ENCODE measurements at regions not wholly inside any gene's neighbourhood (a gene's known extent, or its start where the extent isn't known, plus 50 kb on each side); places are given as distances from the start of the nearest gene placed in this dataset.
"Not testable (repeated sequence)": the region's sequence is repeated elsewhere in the genome, so short reads cannot be mapped to it uniquely, and the experiment has no call there.

GRCh38 chr13:91045351-91046034 lies 302.0 kb upstream of the MIR17HG start:
- peak; percentile 50 for DNase-seq

GRCh38 chr13:91046715-91047327 lies 300.7 kb upstream of the MIR17HG start:
- no peak for DNase-seq

GRCh38 chr13:91050970-91051369 lies 296.5 kb upstream of the MIR17HG start:
- DNase-seq = no peak

GRCh38 chr13:91052876-91053275 lies 294.6 kb upstream of the MIR17HG start:
- no peak for DNase-seq

DNA sequence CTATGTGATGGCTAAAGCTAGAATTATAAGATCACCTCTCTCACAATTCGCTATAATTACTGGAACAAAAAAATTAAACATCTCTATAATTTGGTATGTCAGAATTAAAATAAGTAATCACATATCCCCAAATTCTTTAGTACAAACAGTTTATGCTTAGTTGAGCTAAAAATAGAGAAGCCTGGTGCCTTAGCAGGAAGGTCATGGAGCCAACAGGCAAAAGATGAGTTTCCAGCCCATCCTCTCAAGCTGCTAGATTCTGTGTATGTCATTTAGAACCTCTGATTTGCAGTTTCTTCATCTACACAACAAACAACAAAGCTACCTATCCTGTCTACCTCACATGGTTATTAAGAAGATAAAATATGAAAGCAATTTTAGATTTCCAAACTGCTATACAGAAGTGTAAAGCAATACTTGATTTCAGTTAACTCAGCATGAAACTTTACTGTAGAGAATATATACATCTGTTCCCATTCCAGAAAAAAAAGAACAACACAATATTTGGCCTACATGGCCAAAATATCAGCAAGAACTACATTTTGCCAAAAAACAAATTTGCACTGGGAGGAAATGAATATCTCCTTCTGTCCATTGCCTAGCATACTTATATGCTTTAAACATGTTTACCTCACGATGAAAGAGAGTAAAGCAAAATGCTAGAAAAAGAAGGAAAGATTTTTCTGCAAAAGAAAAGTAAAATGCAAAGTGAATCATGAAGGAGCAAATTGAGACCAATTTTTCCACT lies 294.0 kb upstream of the MIR17HG start:
- no peak for DNase-seq

DNA sequence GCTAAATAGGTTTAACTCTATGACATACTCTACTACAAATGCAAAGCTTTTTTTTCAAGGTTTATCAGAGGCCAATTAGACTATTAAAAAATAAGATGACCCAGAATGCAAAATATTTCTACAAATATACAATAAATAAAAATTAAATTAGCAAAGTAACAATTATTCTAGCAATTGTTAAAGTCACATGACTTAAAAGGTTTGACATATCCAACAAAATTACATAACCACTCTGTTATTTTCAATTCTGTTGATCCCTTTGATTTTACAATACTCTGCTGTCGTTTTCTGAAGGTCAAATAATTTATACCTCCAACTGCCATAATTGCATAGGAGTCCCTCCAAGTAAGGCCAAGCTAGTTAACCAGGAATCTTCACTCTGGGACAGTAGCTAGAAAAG lies 292.6 kb upstream of the MIR17HG start:
- no peak for DNase-seq

DNA sequence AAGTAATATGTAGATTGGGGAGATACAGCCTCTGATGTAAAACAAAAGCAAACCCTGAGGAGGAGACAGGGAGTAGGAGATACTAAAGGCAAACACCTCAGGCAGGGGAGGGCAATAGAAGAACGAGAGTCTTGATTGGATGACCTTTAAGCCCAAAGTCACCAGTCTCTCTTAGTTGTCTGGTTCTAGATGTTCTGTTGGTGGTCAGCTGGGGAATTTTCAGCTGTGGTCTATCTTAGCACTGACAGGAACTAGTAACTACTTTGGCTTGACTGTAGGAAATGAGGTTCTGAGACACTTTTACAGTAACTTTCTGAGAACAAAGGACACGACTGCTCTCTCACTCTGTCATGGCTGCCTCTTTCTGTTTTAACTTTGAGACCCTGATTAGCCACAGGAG lies 290.7 kb upstream of the MIR17HG start:
- no peak for DNase-seq

DNA sequence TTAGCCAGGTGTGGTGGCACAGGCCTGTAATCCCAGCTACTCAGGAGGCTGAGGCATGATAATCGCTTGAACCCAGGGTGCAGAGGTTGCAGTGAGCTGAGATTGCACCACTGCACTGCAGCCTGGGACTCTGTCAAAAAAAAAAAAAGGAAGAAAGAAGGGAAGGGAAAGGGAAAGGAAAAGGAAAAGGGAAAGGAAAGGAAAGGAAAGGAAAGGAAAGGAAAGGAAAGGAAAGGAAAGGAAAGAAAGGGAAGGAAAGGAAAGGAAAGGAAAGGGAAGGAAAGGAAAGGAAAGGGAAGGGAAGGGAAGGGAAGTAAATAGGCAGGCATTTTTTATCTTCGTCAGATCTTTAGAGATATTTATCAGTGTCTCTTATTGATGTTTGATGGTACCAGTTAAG lies 290.0 kb upstream of the MIR17HG start:
- DNase-seq = not testable (repeated sequence)

DNA sequence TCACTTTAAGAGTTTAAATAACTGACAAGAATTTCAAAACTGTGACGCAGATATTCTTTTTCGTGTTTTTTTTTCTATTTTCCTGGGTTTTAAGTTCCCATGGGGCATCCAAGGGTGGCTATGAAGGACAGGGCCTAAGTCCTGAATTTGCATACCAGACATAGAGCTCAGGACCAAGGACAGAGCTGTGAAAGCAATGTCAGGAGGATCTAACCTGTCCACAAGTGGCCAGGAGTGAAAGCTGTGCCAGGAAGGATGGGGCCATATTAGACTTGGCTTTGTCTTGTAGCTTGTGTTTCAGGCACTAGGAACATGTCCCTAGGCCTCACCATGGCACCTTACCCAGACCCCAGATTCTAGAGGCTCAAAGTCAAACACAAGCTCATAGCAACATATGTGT lies 289.4 kb upstream of the MIR17HG start:
- peak; percentile 13 for DNase-seq

DNA sequence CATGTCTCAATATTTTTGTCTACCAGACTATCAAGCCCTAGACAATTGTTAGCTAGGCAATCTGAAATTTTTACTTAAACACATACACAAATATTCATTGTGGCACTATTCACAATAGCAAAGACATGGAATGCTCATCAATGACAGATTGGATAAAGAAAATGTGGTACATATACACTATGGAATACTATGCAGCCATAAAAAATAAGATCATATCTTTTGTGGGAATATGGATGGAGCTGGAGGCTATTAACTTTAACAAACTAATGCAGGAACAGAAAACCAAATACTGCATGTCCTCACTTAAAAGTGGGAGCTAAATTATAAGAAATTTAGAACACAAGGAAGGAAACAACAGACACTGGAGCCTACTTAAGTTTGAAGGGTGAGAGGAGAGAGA lies 288.6 kb upstream of the MIR17HG start:
- DNase-seq = no peak

DNA sequence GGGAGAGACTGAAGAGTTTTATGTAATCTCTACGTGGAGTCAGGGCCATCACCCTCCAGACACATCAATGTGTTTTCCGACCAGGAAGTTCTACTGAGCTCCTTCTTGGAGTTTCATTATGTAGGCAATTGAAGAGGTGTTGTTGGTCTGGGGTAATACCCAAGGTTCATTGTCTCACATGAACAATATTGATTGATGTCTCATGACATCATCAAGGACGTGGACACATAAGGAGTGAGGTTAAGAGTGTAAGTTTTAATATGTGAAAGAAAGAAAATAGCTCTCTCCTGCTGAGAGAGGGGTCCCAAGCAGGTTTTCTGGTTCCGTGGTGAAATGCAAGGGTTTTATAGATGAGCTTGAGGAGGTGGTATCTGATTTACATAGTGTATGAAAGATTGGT lies 280.7 kb upstream of the MIR17HG start:
- no peak for DNase-seq

DNA sequence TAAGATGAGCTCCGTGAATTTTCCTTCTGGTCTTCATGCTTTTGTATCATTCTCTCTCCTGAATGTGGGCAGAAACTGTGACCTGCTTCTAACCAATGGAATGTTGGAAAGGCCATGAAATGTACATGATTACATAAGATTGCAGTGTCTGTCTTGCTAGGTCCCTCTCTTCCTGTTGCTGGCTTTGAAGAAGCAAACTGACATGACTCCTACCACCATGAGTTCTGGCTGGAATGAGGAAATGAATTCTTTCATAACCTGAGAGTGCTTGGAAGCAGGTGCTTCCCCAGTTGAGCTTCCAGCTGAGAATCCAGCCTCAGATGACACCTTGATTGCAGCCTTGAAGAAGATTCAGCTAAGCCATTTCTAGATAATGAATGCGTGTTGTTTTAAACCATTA lies 275.0 kb upstream of the MIR17HG start:
- no peak for DNase-seq

GRCh38 chr13:91074091-91074490 lies 273.4 kb upstream of the MIR17HG start:
- peak; percentile 16 for DNase-seq

- DNase-seq = no peak
Measured at GRCh38 chr13:91076830-91077229, 270.7 kb upstream of the MIR17HG start.

DNA sequence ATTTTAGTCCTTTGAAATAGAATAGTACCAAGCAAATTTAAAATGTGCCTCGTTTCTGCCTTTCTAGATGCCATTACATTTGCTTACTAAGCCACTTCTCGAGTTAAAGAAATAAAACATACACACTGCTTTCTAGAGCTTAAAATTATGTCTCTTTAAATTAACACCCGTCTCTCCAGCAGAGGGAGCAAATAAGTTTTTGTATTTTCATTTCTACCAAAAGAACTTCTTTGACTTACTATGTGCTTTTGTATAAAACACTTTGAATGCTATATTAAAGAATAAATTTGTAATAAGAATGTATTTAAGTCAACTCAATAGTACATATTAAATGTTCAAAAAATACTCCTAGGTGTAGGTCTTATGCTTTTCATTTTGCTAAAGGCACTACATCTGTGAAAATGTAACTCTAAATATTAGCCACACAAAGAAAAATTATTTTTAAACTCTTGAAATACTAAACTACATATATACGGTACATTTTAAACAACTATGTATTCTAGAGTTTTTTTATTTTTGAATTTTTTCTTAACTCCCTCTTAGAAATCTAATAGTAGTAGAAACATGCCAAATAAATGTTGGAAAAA lies 269.3 kb upstream of the MIR17HG start:
- peak; percentile 55 for DNase-seq

DNA sequence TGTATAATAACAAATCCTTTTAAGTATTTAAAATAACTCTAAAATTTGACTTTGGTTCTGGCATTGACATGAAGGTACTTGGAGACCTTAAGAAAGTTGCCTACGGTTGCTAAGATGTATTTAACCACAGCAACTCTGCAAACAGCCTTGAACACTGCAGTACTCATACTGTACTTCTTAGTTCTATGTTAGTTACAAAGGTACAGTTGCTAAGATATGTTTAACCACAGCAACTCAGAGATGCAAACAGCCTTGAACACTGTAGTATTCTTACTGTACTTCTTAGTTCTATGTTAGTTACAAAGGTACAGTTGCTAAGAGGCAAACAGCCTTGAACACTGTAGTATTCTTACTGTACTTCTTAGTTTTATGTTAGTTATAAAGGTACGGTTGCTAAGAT lies 268.3 kb upstream of the MIR17HG start:
- DNase-seq = no peak

- peak; percentile 96 for DNase-seq
Measured at GRCh38 chr13:91085127-91085526, 262.4 kb upstream of the MIR17HG start.

DNA sequence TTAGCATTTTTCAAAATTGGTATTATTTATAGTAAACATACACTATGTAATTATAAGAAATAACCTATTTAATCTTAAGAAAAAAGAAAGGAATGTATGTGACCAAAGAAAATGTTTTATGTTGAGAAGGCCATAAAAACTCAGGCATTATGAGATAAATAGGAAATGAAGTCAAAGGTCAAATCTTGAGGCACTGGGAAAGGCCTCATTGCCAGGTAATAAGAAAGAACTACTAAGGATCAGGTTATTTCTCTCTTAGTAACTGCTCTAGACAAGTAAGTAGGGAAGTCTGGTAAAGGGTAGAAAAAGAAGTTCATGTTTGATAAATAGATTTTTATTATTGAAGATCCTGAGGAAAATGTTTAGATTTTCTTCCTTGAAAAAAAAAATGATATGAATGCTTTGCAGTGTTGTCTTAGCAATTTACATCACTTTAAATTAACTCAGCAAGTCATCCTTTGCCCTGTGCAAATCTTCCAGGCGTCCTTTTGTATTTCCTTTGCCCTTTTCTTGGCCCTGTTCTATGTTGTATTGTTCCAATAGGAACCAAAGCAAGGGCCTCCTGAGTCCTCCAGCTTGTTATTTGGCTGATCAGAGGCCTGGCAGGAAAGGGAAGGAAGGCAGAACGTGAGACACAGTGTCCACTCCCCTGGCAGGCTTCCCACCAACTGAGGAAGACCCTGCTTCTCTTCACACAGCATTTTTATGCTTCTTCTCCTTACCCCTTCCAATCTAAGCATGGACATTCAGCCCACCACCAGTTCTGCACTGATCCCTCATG lies 260.4 kb upstream of the MIR17HG start:
- no peak for DNase-seq

- DNase-seq = no peak
Measured at GRCh38 chr13:91097269-91097668, 250.2 kb upstream of the MIR17HG start.

DNA sequence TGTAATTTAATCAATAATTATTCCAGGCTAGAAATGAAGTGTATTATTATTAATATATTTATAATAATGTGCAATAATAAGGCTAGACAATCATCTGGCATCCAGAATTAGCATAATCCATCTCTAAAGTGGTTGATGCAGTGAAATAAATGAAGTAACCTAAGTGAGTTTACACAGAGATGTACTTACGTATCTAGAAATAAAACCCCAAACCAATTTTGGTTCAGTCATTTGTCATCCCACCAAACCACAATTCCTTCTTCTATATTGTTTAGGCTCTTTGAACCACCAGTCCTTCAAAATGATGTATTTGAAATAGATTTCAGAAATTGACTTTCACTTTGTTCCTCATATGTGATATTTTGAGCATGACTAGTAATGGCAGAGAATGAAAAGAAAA lies 247.6 kb upstream of the MIR17HG start:
- DNase-seq = no peak

- DNase-seq = no peak
Measured at GRCh38 chr13:91100944-91101343, 246.5 kb upstream of the MIR17HG start.

- DNase-seq = no peak
Measured at GRCh38 chr13:91101381-91101780, 246.1 kb upstream of the MIR17HG start.

- no peak for DNase-seq
Measured at GRCh38 chr13:91105270-91105669, 242.2 kb upstream of the MIR17HG start.

All from OCI-M1 (cell line).